Sigmoid colon (tissue), 3 donors: ENCODE measurements at regions not wholly inside any gene's neighbourhood (a gene's known extent, or its start where the extent isn't known, plus 50 kb on each side); places are given as distances from the start of the nearest gene placed in this dataset.

Experiments
- POLR2A ChIP-seq, 2 donors: fragments of 450-650 bp; IDR thresholded peaks; one replicate each; pipeline ENCODE4 v1.6.1; 2016; ENCODE audit warnings: antibody characterized with exemption in 2 of 2, mild to moderate bottlenecking in 2 of 2, moderate library complexity in 2 of 2
- TF ChIP-seq, protein P1 (sequence below), 4 experiments: fragments of 450-650 bp in 3 of 4; fragments of 200-600 bp in 1 of 4; IDR thresholded peaks; one replicate each; pipeline ENCODE4 v1.5.1; 2016 to 2019; ENCODE audit warnings: antibody characterized with exemption in 4 of 4, mild to moderate bottlenecking in 3 of 4, moderate library complexity in 2 of 4

DNA sequence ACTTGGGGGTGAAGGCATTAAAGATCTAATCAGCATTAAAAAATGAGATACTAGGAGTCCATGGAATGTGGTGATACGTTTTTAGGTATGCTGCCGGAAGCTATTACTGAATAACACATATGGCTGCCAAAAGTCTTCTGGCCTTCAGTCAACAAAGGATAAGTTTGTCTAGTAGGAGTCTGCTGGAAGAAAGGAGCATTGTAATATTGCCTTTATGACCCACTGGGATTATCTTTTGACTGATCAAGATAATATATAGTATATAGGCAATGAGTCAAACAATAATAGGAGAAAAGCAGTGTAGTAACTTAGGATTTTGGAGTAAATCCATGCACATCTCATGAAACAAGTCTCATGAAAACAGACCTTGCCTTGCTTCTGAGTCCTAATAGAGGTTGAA is 295.4 kb downstream of the SLITRK6 start:
- TF ChIP-seq POLR2A (IDR thresholded peaks at IDR 0.05) = no peak
- TF ChIP-seq, protein P1, sequence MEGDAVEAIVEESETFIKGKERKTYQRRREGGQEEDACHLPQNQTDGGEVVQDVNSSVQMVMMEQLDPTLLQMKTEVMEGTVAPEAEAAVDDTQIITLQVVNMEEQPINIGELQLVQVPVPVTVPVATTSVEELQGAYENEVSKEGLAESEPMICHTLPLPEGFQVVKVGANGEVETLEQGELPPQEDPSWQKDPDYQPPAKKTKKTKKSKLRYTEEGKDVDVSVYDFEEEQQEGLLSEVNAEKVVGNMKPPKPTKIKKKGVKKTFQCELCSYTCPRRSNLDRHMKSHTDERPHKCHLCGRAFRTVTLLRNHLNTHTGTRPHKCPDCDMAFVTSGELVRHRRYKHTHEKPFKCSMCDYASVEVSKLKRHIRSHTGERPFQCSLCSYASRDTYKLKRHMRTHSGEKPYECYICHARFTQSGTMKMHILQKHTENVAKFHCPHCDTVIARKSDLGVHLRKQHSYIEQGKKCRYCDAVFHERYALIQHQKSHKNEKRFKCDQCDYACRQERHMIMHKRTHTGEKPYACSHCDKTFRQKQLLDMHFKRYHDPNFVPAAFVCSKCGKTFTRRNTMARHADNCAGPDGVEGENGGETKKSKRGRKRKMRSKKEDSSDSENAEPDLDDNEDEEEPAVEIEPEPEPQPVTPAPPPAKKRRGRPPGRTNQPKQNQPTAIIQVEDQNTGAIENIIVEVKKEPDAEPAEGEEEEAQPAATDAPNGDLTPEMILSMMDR (IDR thresholded peaks at IDR 0.05) = no peak
